SIG-M5 treated with dmso at 0.1 percent for 504 hours (cell line): ENCODE measurements at regions not wholly inside any gene's neighbourhood (a gene's known extent, or its start where the extent isn't known, plus 50 kb on each side); places are given as distances from the start of the nearest gene placed in this dataset.
"Not testable (repeated sequence)": the region's sequence is repeated elsewhere in the genome, so short reads cannot be mapped to it uniquely, and the experiment has no call there.

Experiments
- DNase-seq: peaks from one replicate; lab custom pipeline; 2025; ENCODE audit not compliant: unreplicated experiment; lab: John Stamatoyannopoulos, UW

DNA sequence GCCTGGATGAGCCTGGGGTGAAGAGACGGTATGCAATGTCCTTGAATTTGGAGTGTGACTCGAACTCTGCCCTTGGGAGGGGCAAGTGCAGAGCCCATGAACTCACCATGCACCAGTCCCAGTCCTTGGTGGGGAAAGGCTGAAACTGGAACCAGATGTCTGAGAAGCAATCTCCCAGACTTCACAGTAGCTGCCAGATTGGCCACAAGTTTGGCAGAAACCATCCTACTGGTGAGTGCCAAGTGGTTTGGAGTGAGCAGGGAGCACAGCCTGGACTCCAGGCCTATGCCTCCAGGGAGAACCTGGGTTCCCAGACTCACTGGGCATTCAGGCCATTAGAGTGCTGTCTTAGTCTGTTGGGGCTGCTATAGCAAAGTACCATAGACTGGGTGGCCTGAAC lies 99.6 kb upstream of the LYZL1 start:
- DNase-seq, result no peak

DNA sequence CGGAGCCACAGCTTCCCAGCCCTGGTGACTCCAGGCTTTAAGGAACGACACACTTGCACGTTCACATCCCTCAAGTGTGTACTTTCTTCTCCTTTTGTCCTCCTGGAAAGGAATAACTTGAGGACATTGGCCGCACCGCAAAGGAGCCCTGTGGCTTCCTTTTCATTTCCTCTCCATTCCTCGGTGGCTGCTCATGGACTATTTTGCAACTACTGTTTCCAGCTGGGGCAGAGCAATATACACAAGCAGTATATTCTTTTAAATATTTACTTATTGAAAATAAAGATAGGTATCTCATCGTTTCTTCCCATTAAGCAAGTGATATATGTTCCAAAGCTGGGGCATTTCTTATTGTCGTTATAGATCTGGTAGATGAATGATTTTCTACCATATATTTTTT lies 97.2 kb upstream of the LYZL1 start:
- DNase-seq, result no peak

DNA sequence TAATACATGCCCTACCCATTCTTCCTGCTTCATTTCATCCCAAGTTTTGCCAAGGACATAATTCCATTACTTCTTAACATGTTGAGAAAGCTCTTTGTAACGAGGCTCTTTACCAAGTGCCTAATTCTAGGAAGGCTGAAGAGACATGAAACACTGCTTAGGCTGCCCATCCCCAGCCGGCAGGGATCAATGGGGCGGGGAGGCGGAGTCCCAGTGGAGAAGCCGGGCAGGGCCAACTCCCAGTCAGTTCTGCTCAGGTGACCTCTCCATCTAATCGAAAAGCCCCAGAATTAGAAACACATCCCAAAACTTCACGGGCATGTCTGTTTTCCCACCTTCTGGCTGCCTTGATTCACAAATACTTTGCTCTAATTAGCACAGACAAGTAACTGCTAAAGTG lies 89.5 kb upstream of the LYZL1 start:
- DNase-seq, result no peak

DNA sequence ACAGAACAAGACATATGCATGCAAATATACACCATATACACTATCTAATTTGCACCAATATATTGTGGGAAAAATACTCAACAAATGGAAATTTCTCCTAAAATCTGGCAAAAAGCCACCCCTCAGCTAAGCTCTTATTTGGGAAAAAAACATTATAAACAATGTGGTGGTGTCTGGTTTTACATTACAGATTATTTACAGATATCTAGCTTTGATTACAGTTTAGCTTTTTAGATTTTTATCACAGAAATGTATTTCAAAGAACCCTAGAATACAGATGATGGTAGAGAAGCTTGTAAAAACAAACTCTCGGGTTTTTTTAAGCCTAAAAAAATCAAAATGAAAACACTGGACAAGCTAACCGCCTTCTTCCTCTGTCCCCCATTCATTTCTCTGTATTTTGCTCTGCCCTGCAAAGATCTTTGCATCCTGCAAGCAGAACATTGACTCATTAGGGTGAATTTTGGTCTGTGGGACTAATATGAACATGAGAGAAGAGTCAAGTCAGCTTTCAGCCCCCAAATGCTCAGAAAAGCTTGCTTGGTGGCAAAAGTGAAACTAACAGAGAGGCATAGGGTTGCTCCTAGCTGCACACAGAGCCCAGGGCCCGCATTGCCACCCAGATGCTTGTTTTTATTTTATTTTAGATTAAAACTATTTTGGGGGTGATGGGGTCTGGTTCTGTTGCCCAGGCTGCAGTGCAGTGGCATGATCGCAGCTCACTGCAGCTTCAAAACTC lies 88.8 kb upstream of the LYZL1 start:
- no peak for DNase-seq

DNA sequence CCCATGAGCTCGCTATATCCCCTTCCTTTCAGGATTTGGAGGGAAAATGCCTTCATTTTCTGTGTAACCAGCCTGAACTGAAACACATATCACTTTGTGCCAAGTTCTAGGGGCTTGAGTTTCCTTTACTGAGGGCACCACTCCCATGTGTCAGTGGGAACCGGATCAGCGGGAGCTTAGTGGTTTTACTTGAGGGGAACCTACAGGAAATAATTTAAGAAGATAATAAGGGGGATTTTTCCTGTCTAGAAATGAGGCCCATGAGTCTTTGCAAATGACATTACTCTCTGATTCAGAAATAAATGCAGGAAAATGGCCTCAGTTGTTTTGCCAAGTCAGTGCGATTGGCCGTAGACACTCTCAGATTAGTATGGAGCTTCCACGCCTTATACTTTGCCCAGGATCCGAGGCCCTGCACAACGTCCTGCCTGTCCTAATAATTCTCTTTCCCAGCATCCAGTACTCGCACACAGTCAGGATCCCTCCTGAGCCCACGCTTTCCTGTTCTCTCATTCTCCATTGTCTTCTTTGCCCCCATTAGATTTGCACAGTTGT lies 86.4 kb upstream of the LYZL1 start:
- no peak for DNase-seq

DNA sequence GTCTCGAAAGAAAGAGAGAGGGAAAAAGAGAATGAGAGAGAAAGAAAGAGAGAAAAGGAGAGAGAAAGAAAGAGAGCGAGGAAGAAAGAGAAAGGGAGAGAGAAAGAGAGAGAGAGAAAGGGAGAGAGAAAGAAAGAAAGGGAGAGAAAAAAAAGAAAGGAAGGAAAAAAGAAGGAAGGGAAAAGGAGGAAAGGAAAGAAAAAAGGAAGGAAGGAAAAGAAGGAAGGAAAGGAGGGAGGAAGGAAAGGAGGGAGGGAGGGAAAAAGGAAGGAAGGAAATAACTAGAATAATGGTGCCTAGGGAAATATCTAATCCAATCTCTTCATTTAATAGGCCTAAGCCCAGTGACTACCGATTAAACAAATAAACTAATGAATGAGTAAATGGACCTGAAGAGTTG lies 85.4 kb upstream of the LYZL1 start:
- DNase-seq, result no peak

DNA sequence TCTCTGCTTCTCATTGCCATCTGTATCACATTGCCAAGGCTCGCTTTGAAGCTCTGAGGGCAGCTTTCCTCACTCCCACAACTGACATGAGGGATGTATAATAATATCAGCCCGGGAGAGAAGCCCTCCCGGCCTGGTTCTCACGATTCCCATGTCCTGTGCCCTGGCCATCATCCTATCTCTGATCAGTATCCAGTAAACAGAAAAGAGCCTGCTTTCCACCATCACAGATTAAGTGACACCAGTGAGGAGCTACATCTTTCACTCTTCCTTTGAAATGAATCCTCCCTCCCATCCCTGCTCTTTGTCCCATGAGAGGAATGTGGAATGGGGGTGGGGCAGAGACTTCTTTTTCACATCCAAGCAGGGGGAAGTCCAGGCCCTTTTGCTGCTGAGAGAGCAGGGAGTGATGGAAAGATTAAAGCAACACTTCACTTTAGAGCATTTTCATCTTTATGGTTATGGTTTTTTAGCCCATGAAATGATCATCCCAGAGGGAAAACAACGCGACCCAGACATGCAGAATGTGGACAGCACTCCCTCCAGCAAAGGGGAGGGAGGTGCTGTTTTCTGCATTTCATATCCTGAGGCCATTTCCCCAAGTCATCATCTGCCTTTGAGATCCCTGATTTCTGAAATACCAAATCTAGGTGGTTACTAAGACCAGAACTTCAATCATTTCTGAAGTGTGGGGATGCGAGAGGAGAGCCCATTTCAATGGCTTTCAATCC lies 84.6 kb upstream of the LYZL1 start:
- DNase-seq, result no peak

DNA sequence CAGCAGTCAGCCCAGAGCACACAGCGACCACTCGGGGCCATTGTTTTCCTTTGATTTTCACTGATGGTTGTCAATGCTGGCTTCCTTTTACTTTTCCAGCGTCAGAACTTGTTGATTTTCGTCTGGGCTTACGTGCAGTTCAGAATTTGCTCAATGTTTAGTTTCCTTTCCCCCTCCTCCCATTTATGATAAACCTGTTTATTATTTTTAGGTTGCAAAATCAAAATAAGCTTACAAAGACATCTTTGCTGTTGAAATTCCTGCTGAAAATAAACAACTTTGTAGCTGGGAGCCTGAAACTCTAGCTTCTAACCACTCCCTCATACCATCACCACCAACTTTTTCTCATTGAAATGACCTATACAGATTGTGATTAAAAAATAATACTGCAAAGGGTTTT lies 83.1 kb upstream of the LYZL1 start:
- DNase-seq, result no peak

DNA sequence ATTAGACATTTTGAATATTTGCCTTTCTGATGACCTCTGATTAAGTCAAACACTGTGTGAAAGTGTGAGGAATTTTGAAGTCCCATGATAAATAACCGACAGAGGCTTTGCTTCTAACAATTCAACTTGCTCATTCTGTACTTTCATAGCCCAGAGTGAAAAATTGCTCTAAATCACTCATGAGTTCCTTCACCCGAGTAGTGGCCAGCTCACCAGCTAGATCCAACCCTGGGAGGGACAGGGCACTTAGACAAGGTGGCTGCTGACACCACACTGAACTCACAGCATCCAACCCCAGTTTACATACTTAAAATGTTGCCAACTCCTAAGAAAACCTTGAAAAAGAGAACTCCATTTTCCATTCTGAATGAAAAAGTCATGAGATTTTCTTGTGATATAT lies 80.0 kb upstream of the LYZL1 start:
- DNase-seq, result no peak

DNA sequence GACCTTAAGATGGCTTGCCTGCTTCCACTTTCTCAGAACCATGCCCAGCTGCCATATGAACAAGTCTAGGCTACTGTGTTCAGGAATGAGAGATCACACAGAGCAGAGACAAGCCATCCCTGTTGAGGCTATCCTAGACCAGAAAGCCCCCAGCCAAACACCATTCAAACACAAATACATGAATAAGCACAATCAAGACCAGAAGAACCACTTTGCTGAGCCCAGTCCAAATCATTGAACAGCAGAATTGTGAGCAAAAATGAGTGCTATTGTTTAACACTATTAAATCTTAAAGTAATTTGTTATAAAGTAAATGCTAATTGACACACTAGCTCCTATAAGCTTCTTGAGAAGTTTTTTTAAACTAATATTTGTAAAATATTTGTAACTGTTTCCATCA lies 79.0 kb upstream of the LYZL1 start:
- no peak for DNase-seq

DNA sequence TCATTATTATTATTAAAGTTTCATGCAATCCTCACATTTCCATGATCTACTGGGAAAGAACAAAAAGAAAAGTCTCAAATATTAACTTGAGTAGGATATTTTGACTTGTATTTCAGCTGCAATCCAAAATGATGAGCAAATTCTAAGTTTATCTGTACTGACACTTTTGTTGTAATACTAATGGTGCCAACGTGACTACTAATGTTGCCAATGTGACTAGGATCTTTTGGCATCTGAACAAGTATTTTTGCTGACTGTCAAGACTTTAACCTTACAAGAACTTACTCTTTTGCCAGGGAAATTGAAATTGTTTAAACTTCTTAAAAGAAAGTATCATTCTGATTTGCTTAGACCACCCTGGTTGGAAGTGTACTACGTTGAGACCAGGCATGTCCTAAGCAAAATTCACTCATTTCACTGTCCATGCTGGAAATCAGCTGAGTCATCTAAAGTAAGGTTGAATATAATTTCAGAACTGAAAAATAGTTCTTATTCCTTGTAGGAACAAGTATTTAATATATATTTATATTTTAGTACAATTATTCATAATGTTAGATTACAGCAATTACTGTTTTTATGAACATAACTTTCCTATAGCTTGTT lies 78.5 kb upstream of the LYZL1 start:
- no peak for DNase-seq

DNA sequence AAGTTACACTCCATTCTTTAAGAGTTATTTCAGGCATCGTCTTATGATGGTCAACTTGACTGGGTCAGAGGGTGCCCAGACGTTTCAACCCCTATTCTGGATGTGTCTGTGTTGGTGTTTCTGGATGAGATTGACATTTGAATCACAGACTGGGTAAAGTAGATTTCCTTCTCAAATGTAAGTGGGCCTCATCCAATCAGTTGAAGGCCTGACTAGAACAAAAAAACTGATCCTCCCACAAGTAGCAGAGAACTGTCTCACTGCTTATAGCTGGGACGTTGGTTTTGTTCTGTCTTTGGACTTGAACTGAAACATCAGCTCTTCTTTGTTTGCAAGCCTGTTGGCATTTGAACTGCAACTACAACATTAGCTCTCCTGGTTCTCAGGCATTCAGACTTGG lies 76.3 kb upstream of the LYZL1 start:
- DNase-seq, result no peak

DNA sequence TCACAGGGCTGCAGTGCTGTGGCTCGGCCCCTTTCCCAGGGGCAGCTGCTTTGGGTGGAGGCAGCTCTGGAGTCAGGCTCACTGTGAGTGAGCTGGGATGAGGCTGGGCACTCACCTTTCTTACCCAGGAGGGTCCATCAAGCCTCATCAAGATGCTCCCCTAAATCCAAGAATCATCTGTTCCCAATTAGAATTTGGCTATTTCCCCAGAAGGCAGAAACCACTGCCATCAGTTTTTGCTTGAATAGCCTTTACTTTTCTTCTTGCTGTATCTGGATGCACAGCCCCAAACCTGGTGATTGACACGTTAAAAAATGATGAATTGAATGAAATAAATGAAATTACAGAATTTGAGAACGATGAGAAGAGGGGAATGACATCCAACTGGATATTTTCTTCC lies 74.3 kb upstream of the LYZL1 start:
- no peak for DNase-seq

DNA sequence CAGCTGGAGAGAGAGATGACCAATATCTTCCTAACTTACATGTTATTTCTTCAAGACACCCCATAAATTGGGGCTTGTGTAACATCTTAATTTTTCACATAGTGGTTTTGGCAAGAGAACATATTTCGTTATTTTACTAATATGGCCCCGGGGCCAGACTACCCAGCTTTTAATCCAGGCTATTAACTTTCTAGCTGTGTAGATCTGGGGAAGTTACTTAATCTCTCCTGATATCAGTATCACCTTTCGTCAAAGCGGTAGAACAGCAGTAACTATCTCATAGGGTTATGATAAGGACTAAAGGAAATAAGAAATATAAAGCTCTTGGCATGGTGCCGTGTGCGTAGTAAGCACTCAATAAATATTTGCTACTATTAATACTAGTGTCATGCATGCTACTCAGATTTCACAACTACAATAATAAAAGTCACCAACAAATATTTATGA lies 71.6 kb upstream of the LYZL1 start:
- DNase-seq, result no peak

DNA sequence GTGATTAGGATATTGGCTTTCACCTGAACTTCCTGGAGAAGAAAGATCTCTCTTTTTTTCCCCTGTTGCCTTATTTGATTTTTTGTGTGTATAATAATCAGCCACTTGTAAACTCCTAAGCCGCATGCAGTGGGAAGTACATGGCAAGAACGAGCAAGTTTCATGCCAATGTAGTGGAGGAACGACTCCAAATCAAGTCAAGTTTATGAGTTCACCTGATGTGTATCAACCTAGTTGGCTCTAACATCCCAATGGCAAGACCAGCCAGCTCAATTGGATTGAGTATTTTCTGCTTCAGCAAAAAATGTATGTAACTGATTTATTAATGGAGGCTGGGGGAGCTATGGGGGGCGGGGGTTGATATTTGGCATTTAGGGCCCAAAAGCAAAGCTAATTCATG lies 65.5 kb upstream of the LYZL1 start:
- no peak for DNase-seq

DNA sequence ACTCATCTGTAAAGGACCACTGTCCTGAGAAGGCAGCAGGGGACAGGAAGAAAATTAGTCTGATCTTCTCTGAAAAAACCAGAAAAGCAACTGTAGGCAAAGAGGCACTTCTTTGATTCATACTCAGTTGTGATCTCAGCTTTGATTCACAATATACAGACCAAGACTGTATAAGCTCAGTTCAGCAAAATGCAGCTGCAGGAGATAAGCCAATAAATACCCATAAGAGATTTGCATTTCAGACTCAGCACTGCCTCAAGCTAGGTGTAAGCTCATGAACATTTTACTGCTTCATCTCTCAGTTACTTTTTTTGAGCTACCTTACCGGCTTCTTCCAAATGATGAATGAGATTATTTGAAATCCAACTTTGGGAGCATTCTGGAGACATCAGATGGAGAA lies 64.2 kb upstream of the LYZL1 start:
- no peak for DNase-seq

DNA sequence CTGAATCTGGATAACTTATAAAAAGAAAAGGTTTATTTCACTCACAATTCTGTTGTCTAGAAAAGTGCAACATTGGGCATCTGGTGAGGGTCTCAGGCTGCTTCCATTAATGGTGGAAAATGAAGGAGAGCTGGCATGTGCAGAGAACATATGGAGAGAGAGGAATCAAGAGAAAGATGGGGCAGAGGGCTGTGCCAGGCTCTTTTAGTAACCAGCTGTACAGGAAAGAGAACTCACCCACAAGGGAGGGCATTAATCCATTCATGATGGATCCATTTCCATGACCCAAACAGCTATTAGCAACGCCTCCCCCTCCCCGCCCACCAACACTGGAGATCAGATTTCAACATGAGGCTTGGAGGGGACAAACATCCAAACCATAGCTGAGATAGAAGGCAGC lies 61.7 kb upstream of the LYZL1 start:
- DNase-seq, result no peak

DNA sequence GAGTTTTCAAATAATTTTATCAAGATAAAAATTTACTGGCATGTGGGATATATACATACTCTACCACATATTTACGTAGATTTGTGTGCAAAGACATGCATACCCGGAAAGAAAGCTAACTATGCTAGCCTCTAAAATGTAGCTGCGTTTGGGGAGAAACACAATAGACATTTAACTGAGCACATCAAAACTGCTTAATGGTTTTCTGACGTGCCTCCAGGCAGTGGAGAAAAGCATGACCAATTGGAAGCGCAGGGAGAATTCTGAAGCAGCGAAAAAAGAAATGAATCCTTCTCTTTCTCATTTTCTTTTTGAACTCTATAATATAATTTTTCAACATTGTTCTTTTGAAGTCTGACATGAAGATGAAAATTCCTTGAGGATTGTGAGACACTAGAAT lies 60.3 kb upstream of the LYZL1 start:
- no peak for DNase-seq

DNA sequence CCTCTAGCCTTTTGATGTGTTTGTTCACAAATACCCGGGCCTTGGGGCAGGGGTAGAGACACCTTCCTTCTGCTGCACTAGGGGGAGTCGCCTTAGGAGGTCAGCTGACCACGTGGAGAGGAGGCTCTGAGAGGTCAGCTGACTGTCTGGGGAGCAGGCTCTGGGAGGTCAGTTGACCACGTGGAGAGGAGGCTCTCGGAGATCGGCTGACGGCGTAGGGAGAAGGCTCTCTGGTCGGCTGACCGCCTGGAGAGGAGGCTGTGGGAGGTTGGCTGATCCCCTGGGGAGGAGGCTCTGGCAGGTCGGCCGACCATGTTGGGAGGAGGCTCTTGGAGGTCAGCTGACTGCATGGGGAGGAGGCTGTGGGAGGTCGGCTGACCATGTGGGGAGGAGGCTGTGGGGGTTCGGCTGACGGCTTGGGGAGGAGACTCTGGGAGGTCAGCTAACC lies 59.6 kb upstream of the LYZL1 start:
- DNase-seq, result no peak

DNA sequence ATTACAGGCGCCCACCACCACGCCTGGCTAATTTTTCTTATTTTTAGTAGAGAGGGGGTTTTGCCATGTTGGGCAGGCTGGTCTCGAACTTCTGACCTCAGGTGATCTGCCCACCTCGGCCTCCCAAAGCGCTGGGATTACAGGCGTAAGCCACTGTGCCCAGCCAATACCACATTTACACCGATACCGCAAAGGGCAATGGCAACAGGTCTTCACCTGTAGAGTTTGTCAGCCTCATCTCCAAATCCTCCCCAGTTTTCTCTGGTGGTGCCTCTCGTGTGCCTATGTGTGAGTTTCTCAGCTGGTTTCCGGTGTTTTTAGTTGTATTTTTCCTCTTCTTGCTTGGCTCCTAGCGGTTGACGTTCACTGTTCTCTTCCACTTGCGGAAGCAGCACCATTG lies 52.0 kb upstream of the LYZL1 start:
- DNase-seq, result not testable (repeated sequence)

DNA sequence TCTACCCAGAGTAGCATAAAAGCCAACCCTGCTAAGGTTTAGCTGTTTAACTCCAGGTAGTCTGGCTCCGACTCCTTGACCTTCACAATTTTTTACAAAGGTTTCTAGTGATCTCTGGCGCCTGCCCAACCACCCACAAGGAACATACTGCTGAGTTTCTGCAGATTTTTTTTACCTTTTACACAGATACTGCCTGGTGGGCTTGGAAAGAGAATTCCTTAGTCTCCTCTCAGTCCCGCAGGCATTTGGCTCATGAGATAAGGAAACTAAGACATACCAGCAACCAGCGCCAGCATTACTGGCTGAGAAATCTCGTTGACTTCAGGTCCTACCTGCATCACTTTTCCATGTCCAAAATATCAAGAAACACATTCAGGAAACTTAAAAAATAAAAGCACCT lies 51.1 kb upstream of the LYZL1 start:
- DNase-seq, result no peak

DNA sequence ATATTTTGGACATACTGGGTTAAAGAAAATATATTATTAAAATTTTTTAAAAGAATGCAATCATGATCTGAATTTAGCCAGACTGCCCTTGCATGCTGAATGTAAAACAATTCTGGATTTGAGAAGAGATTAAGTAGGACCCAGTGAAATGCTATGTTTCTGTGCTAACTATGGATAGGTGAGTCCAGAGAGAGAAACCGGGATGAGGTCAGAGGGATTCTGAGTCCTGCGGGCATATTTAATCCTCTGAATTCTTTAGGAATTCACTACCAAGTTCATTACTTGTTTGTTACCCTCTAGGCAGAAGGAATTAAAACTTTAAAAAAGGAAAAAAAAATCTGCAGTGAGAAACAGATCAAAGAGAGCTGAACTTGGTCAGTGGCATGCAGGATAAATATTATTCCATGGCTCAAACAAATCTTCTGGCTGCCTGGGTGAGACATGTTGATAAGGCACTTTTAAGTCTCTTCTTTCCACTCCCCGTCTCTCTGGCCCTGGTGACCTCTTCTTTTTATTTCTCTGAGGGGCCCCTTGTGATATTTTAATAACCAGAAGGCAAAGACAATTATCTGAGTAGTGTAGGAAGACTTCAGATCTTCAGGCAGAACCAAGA lies 50.2 kb upstream of the LYZL1 start:
- no peak for DNase-seq
